ENCODE measurements at regions not wholly inside any gene's neighbourhood (a gene's known extent, or its start where the extent isn't known, plus 50 kb on each side); places are given as distances from the start of the nearest gene placed in this dataset.

- Histone ChIP-seq H3K27me3 (no peaks in the 10 kb centered on the region), H3K36me3 (ENCODE audit: low read depth, missing control alignments) (no peaks in the 10 kb centered on the region), H3K27ac (no peak overlapping the region), H3K4me1 (peaks cover 6% of the 10 kb centered on the region), H3K9me3 (no peaks in the 10 kb centered on the region), H3K4me3 (no peak overlapping the region)
- intact Hi-C loops (cut with DNase I; ENCODE audit: low total_unique reads): no loop called here
- no peak for TF ChIP-seq CTCF (IDR thresholded peaks at IDR 0.05)
- no peak for TF ChIP-seq POLR2A (IDR thresholded peaks at IDR 0.05)
- no peak for DNase-seq
- WGBS, 2 donors: 87 to 92% methylated on average over 12 of the region's 12 CpGs
Observed at GRCh38 chr12:124191966-124192365, 102.9 kb upstream of the RFLNA start.

GRCh38 chr12:124194264-124194892, 100.5 kb upstream of the RFLNA start:
- WGBS, 2 donors: 81 to 87% methylated on average over 15 of the region's 15 CpGs
- TF ChIP-seq CTCF (IDR thresholded peaks at IDR 0.05) (no peak), POLR2A (IDR thresholded peaks at IDR 0.05) (no peak)
- DNase-seq: no peak
- Histone ChIP-seq H3K4me3 (no peak overlapping the region), H3K9me3 (no peaks in the 10 kb centered on the region), H3K27me3 (no peaks in the 10 kb centered on the region), H3K4me1 (no peaks in the 10 kb centered on the region), H3K27ac (no peak overlapping the region), H3K36me3 (ENCODE audit: low read depth, missing control alignments) (no peaks in the 10 kb centered on the region)
- intact Hi-C loops (cut with DNase I; ENCODE audit: low total_unique reads): no loop called here

GRCh38 chr12:124194893-124195566, 99.9 kb upstream of the RFLNA start:
- no peak for TF ChIP-seq POLR2A (IDR thresholded peaks at IDR 0.05)
- TF ChIP-seq CTCF (IDR thresholded peaks at IDR 0.05): no peak
- 91 to 95% methylated on average over 18 of the region's 18 CpGs for WGBS, 2 donors
- H3K27me3 ChIP-seq: no peaks in the 10 kb centered on the region
- intact Hi-C loops (cut with DNase I; ENCODE audit: low total_unique reads): no loop called here
- H3K27ac ChIP-seq: no peak overlapping the region
- no peaks in the 10 kb centered on the region for H3K9me3 ChIP-seq
- H3K4me1 ChIP-seq: no peaks in the 10 kb centered on the region
- DNase-seq: no peak
- no peaks in the 10 kb centered on the region for H3K36me3 ChIP-seq (ENCODE audit: low read depth, missing control alignments)
- no peak overlapping the region for H3K4me3 ChIP-seq

- Histone ChIP-seq H3K27ac (no peak overlapping the region), H3K4me1 (no peaks in the 10 kb centered on the region), H3K27me3 (no peaks in the 10 kb centered on the region), H3K36me3 (ENCODE audit: low read depth, missing control alignments) (no peaks in the 10 kb centered on the region), H3K4me3 (no peak overlapping the region), H3K9me3 (no peaks in the 10 kb centered on the region)
- intact Hi-C loops (cut with DNase I; ENCODE audit: low total_unique reads): no loop called here
- WGBS, 2 donors: 80 to 84% methylated on average over 6 of the region's 6 CpGs
- TF ChIP-seq POLR2A (IDR thresholded peaks at IDR 0.05): no peak
- no peak for TF ChIP-seq CTCF (IDR thresholded peaks at IDR 0.05)
- DNase-seq: no peak
Observed at GRCh38 chr12:124195567-124195942, 99.3 kb upstream of the RFLNA start.

GRCh38 chr12:124196236-124196635, 98.7 kb upstream of the RFLNA start:
- no peaks in the 10 kb centered on the region for H3K27me3 ChIP-seq
- TF ChIP-seq CTCF (IDR thresholded peaks at IDR 0.05): no peak
- no peak for TF ChIP-seq POLR2A (IDR thresholded peaks at IDR 0.05)
- no peak for DNase-seq
- intact Hi-C loops (cut with DNase I; ENCODE audit: low total_unique reads): no loop called here
- no peak overlapping the region for H3K4me3 ChIP-seq
- 91 to 97% methylated on average over 7 of the region's 7 CpGs for WGBS, 2 donors
- H3K27ac ChIP-seq: no peak overlapping the region
- H3K9me3 ChIP-seq: no peaks in the 10 kb centered on the region
- H3K36me3 ChIP-seq (ENCODE audit: low read depth, missing control alignments): no peaks in the 10 kb centered on the region
- H3K4me1 ChIP-seq: no peaks in the 10 kb centered on the region

Measured in testis (tissue), 2 donors.